ENCODE measurements at regions not wholly inside any gene's neighbourhood (a gene's known extent, or its start where the extent isn't known, plus 50 kb on each side); places are given as distances from the start of the nearest gene placed in this dataset.

DNA sequence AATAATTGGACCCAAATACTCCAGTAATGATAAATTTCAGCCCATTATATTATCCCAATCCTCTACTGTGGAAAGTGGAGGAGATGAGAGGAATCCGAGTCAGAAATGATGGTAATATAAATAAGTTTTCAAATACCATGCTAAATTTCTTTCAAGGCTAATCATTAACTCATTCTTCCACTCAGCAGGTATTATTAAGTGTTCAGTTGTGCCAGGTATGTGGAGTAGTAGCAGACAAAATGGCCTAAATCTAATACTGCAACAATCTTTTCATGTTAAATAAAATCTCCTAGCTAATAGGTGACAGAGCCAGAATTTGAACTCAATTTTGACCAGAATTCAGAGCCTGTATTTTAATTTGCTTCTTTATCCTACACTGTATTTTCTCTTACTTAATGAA, 538.6 kb upstream of the ROBO2 start:
- no peak for DNase-seq (ENCODE audit: extremely low read depth in 1 of 4, low spot score in 3 of 4)
- Histone ChIP-seq H3K4me2 (ENCODE audit: insufficient read depth, low read length) (no peak overlapping the region), H4K20me1 (replicated peaks; ENCODE audit: control insufficient read depth, insufficient read depth, low read length) (no peaks in the 10 kb centered on the region), H2AFZ (ENCODE audit: low read depth, low read length) (no peak overlapping the region), H3K4me3 (no peak overlapping the region), H3K9ac (ENCODE audit: insufficient read depth in 1 of 2, low read depth in 2 of 2, low read length in 2 of 2) (no peak overlapping the region), H3K79me2 (ENCODE audit: control insufficient read depth, insufficient read depth, low read length) (no peaks in the 10 kb centered on the region), H3K27me3 (ENCODE audit: control insufficient read depth in 2 of 2, insufficient read depth in 2 of 2, low read length in 2 of 2) (no peaks in the 10 kb centered on the region), H3K36me3 (ENCODE audit: control insufficient read depth, insufficient read depth, low read length) (no peaks in the 10 kb centered on the region), H3K4me1 (replicated peaks in 1 of 2; ENCODE audit: control insufficient read depth in 2 of 2, insufficient read depth in 2 of 2, low read length in 2 of 2) (no peaks in the 10 kb centered on the region), H3K9me1 (ENCODE audit: control insufficient read depth, insufficient read depth, low read length) (no peaks in the 10 kb centered on the region), H3K9me3 (replicated peaks; ENCODE audit: control insufficient read depth, insufficient read depth, low read depth, low read length) (no peaks in the 10 kb centered on the region), H3K27ac (ENCODE audit: extremely low read depth, low read depth, low read length) (no peak overlapping the region)
- no peak for FAIRE-seq
- intact Hi-C loops (cut with micrococcal nuclease) = no loop called here
- in situ Hi-C loops (cut with MboI) = no loop called here
- no peak for ATAC-seq
- ChIA-PET CTCF (ENCODE audit: low intra/inter-chr PET ratio) (no interaction called here), POLR2A (no interaction called here)
- 0% methylated on average over 1 of the region's 1 CpG for WGBS (ENCODE audit: insufficient coverage, low coverage, missing lambda C conversion rate)
- no TSS peak for BruUV-seq (replicated peaks)
- TF ChIP-seq, protein P1, sequence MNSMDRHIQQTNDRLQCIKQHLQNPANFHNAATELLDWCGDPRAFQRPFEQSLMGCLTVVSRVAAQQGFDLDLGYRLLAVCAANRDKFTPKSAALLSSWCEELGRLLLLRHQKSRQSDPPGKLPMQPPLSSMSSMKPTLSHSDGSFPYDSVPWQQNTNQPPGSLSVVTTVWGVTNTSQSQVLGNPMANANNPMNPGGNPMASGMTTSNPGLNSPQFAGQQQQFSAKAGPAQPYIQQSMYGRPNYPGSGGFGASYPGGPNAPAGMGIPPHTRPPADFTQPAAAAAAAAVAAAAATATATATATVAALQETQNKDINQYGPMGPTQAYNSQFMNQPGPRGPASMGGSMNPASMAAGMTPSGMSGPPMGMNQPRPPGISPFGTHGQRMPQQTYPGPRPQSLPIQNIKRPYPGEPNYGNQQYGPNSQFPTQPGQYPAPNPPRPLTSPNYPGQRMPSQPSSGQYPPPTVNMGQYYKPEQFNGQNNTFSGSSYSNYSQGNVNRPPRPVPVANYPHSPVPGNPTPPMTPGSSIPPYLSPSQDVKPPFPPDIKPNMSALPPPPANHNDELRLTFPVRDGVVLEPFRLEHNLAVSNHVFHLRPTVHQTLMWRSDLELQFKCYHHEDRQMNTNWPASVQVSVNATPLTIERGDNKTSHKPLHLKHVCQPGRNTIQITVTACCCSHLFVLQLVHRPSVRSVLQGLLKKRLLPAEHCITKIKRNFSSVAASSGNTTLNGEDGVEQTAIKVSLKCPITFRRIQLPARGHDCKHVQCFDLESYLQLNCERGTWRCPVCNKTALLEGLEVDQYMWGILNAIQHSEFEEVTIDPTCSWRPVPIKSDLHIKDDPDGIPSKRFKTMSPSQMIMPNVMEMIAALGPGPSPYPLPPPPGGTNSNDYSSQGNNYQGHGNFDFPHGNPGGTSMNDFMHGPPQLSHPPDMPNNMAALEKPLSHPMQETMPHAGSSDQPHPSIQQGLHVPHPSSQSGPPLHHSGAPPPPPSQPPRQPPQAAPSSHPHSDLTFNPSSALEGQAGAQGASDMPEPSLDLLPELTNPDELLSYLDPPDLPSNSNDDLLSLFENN (IDR thresholded peaks at IDR 0.05; ENCODE audit: low read depth in 2 of 2, low read length in 2 of 2) = no peak
- TF ChIP-seq NFIX (CRISPR knock-in tag; IDR thresholded peaks at IDR 0.05; ENCODE audit: low read depth) (no peak), ZFP36 (IDR thresholded peaks at IDR 0.05; ENCODE audit: low read depth, low read length, partially characterized antibody) (no peak), CHD1 (IDR thresholded peaks at IDR 0.05; ENCODE audit: low read length) (no peak), FOXM1 (IDR thresholded peaks at IDR 0.05; ENCODE audit: low read depth) (no peak), FOXM1 (CRISPR knock-in tag; IDR thresholded peaks at IDR 0.05; ENCODE audit: low read depth) (no peak), SMARCA5 (IDR thresholded peaks at IDR 0.05) (no peak), ZNF354B (CRISPR knock-in tag; IDR thresholded peaks at IDR 0.05) (no peak), ARNT (IDR thresholded peaks at IDR 0.05) (no peak), FOXP1 (CRISPR knock-in tag; IDR thresholded peaks at IDR 0.05) (no peak), ZNF133 (CRISPR knock-in tag; IDR thresholded peaks at IDR 0.05) (no peak), YBX1 (IDR thresholded peaks at IDR 0.05) (no peak), ZNF583 (CRISPR knock-in tag; IDR thresholded peaks at IDR 0.05) (no peak), RB1 (IDR thresholded peaks at IDR 0.05; ENCODE audit: low read depth) (no peak), TBP (optimal IDR thresholded peaks at IDR 0.05; ENCODE audit: low read depth, low read length) (no peak)
- TF ChIP-seq, protein P2, sequence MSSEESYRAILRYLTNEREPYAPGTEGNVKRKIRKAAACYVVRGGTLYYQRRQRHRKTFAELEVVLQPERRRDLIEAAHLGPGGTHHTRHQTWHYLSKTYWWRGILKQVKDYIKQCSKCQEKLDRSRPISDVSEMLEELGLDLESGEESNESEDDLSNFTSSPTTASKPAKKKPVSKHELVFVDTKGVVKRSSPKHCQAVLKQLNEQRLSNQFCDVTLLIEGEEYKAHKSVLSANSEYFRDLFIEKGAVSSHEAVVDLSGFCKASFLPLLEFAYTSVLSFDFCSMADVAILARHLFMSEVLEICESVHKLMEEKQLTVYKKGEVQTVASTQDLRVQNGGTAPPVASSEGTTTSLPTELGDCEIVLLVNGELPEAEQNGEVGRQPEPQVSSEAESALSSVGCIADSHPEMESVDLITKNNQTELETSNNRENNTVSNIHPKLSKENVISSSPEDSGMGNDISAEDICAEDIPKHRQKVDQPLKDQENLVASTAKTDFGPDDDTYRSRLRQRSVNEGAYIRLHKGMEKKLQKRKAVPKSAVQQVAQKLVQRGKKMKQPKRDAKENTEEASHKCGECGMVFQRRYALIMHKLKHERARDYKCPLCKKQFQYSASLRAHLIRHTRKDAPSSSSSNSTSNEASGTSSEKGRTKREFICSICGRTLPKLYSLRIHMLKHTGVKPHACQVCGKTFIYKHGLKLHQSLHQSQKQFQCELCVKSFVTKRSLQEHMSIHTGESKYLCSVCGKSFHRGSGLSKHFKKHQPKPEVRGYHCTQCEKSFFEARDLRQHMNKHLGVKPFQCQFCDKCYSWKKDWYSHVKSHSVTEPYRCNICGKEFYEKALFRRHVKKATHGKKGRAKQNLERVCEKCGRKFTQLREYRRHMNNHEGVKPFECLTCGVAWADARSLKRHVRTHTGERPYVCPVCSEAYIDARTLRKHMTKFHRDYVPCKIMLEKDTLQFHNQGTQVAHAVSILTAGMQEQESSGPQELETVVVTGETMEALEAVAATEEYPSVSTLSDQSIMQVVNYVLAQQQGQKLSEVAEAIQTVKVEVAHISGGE (CRISPR knock-in tag; IDR thresholded peaks at IDR 0.05) = no peak

All from K562 (cell line).